Upper lobe of left lung (tissue), 4 donors: ENCODE measurements at regions not wholly inside any gene's neighbourhood (a gene's known extent, or its start where the extent isn't known, plus 50 kb on each side); places are given as distances from the start of the nearest gene placed in this dataset.

Source experiments
- POLR2A ChIP-seq, 4 donors: fragments of 450-650 bp; IDR thresholded peaks; one replicate each; pipeline ENCODE4 v1.5.1; 2016 to 2017; ENCODE audit warnings: antibody characterized with exemption in 4 of 4, mild to moderate bottlenecking in 2 of 4
- TF ChIP-seq, protein P1 (sequence below), 6 experiments: fragments of 450-650 bp in 4 of 6; fragments of 200-600 bp in 2 of 6; sonication (generic) in 2 of 6; IDR thresholded peaks; one replicate each; pipeline ENCODE4 v1.5.1; 2016 to 2019; ENCODE audit warnings: antibody characterized with exemption in 6 of 6

DNA sequence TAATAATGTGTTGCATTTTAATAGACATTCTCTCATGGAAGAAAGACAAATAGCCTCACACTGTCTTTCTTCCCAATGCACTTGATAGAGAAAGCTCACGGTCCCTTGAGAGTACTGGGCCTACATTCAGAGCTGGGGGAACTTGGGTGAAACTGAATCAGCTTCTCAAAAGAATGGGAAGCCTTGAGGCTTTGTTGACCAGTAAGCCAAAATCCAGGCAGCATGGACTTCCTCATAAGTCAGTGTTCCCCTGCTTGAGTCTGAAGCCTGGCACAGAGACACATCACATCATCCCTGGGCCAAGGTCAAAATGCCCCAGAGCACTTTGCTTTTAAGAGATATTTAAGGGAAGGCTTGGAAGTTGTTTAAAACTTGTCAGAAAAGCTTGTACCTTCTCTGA lies 302.2 kb upstream of the SALL1 start:
- TF ChIP-seq, protein P1, sequence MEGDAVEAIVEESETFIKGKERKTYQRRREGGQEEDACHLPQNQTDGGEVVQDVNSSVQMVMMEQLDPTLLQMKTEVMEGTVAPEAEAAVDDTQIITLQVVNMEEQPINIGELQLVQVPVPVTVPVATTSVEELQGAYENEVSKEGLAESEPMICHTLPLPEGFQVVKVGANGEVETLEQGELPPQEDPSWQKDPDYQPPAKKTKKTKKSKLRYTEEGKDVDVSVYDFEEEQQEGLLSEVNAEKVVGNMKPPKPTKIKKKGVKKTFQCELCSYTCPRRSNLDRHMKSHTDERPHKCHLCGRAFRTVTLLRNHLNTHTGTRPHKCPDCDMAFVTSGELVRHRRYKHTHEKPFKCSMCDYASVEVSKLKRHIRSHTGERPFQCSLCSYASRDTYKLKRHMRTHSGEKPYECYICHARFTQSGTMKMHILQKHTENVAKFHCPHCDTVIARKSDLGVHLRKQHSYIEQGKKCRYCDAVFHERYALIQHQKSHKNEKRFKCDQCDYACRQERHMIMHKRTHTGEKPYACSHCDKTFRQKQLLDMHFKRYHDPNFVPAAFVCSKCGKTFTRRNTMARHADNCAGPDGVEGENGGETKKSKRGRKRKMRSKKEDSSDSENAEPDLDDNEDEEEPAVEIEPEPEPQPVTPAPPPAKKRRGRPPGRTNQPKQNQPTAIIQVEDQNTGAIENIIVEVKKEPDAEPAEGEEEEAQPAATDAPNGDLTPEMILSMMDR (IDR thresholded peaks at IDR 0.05) = no peak
- no peak for TF ChIP-seq POLR2A (IDR thresholded peaks at IDR 0.05)
